ENCODE measurements at regions not wholly inside any gene's neighbourhood (a gene's known extent, or its start where the extent isn't known, plus 50 kb on each side); places are given as distances from the start of the nearest gene placed in this dataset.

DNA sequence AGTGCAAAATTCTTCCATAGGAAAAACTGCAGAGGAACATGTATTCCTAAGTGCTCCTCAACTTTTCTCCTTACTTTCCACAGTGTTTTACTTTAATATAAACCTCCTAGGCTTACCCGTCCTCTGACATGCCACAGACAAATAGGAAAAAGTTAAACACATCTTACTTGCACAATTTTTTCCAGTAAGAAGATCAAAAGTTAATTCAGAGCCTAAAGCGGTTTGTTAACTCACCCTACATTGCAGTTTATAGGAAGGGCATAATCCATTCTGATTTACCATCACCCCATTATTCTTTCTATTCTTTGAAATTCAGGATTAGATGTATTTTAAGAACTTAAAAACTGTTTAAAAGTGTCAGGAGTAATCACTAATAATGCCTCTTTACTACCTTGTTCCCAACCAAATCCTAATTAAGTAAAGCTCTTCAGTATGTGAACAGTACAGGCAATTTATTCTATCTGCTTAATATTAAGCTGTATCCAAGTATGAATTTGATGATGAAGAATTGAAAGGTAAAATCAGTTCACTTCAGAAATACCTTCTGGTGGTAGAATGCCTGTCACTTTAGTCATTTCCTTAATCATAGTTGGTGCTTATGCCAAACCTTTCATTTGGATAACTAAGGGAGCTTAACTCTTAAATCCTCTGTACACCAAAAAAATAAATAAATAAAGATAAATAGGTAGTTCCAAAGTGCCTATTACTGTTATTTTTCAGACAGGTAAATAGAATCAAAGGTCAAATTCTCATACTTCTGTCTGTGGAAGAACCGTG, 292.0 kb downstream of the ALDH8A1 start:
- no peak overlapping the region for H3K4me3 ChIP-seq (IDR thresholded peaks at IDR 0.05; ENCODE audit: insufficient read depth, low read depth, low read length)
- no peaks in the 10 kb centered on the region for H3K27me3 ChIP-seq (ENCODE audit: insufficient read depth, low read depth)
- H3K4me2 ChIP-seq = no peak overlapping the region
- no peak overlapping the region for H3K27ac ChIP-seq
- no peak overlapping the region for H2AFZ ChIP-seq (ENCODE audit: low read depth)
- no peaks in the 10 kb centered on the region for H3K79me2 ChIP-seq (ENCODE audit: insufficient read depth, low read depth)
- H3K9ac ChIP-seq = no peak overlapping the region
- H4K20me1 ChIP-seq (ENCODE audit: insufficient read depth) = no peaks in the 10 kb centered on the region
- H3K36me3 ChIP-seq (ENCODE audit: insufficient read depth) = no peaks in the 10 kb centered on the region
- no peaks in the 10 kb centered on the region for H3K4me1 ChIP-seq (ENCODE audit: low read depth, poor library complexity, severe bottlenecking)
- TF ChIP-seq, protein P1, sequence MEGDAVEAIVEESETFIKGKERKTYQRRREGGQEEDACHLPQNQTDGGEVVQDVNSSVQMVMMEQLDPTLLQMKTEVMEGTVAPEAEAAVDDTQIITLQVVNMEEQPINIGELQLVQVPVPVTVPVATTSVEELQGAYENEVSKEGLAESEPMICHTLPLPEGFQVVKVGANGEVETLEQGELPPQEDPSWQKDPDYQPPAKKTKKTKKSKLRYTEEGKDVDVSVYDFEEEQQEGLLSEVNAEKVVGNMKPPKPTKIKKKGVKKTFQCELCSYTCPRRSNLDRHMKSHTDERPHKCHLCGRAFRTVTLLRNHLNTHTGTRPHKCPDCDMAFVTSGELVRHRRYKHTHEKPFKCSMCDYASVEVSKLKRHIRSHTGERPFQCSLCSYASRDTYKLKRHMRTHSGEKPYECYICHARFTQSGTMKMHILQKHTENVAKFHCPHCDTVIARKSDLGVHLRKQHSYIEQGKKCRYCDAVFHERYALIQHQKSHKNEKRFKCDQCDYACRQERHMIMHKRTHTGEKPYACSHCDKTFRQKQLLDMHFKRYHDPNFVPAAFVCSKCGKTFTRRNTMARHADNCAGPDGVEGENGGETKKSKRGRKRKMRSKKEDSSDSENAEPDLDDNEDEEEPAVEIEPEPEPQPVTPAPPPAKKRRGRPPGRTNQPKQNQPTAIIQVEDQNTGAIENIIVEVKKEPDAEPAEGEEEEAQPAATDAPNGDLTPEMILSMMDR (conservative IDR thresholded peaks at IDR 0.05; ENCODE audit: low read depth, low read length) = no peak

DNA sequence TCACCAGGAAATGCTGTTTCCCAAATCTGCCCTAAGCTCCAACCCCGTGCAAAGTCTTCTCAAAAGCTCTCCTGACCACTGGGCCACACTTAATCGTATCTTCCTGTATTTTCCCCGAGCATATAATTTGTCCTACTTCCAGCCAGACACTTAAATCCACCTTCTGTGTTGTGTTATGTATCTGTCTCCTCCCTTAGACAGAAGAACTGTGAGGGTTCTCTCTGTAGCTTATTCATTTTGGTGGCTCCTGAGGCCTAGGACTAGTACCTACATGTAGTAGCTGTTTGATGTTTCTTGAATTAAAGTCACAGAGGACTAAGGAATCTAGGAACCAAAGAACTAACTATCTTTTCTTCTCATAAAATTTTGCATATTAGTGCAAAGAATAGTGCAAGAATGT, 292.6 kb downstream of the ALDH8A1 start:
- no peaks in the 10 kb centered on the region for H3K27me3 ChIP-seq (ENCODE audit: insufficient read depth, low read depth)
- no peak overlapping the region for H3K4me3 ChIP-seq (IDR thresholded peaks at IDR 0.05; ENCODE audit: insufficient read depth, low read depth, low read length)
- no peak overlapping the region for H2AFZ ChIP-seq (ENCODE audit: low read depth)
- H3K4me2 ChIP-seq = no peak overlapping the region
- no peak overlapping the region for H3K27ac ChIP-seq
- no peak overlapping the region for H3K9ac ChIP-seq
- H3K4me1 ChIP-seq (ENCODE audit: low read depth, poor library complexity, severe bottlenecking) = no peaks in the 10 kb centered on the region
- H3K36me3 ChIP-seq (ENCODE audit: insufficient read depth) = no peaks in the 10 kb centered on the region
- H4K20me1 ChIP-seq (ENCODE audit: insufficient read depth) = no peaks in the 10 kb centered on the region
- no peaks in the 10 kb centered on the region for H3K79me2 ChIP-seq (ENCODE audit: insufficient read depth, low read depth)
- TF ChIP-seq, protein P1 (conservative IDR thresholded peaks at IDR 0.05; ENCODE audit: low read depth, low read length) = no peak

DNA sequence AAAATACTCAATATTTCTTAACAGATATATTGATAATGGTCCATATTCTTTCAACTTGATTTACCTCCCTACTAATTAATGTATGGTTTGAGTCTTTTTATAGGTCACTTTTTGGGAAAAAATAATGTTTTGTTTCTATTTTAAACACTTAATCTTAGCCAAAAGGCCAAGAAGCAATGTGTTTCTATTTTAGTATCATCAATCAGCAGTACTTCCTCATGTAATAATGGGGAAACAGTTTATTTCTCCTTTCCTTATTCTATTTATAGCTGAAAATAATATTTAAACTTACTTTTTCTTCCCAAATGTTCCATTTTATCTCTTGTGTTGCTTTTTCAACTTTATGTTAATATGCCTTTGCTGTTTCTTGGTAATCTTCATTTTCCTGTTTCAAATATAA, 295.1 kb downstream of the ALDH8A1 start:
- Histone ChIP-seq H3K27me3 (ENCODE audit: insufficient read depth, low read depth) (no peaks in the 10 kb centered on the region), H3K9ac (no peak overlapping the region), H4K20me1 (ENCODE audit: insufficient read depth) (no peaks in the 10 kb centered on the region), H3K4me3 (IDR thresholded peaks at IDR 0.05; ENCODE audit: insufficient read depth, low read depth, low read length) (no peak overlapping the region), H3K4me1 (ENCODE audit: low read depth, poor library complexity, severe bottlenecking) (no peaks in the 10 kb centered on the region), H3K79me2 (ENCODE audit: insufficient read depth, low read depth) (no peaks in the 10 kb centered on the region), H3K36me3 (ENCODE audit: insufficient read depth) (no peaks in the 10 kb centered on the region), H3K27ac (no peak overlapping the region), H2AFZ (ENCODE audit: low read depth) (no peak overlapping the region), H3K4me2 (no peak overlapping the region)
- TF ChIP-seq, protein P1 (conservative IDR thresholded peaks at IDR 0.05; ENCODE audit: low read depth, low read length) = no peak

DNA sequence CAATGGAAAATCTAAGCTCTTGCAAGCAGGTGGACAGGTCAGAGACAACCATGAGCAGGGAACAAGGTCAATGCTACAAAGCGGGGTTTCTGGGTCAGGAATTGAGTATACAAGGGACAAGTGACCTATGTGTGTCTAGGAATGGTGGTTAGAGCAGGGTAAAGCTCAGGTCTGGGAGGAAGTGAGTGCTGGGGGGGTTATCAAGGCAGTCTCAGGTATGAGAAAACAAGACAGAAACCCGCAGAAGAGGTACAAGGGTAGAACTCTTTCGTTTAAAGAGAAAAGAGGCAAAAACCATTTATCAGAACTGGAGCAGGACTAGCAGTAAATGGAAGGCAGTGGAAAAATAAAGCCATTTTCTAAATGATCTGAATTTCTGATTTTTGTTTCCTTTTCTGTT, 298.4 kb downstream of the ALDH8A1 start:
- H2AFZ ChIP-seq (ENCODE audit: low read depth) = no peak overlapping the region
- H3K79me2 ChIP-seq (ENCODE audit: insufficient read depth, low read depth) = no peaks in the 10 kb centered on the region
- H3K4me1 ChIP-seq (ENCODE audit: low read depth, poor library complexity, severe bottlenecking) = no peaks in the 10 kb centered on the region
- no peak overlapping the region for H3K9ac ChIP-seq
- TF ChIP-seq, protein P1 (conservative IDR thresholded peaks at IDR 0.05; ENCODE audit: low read depth, low read length) = no peak
- no peaks in the 10 kb centered on the region for H3K36me3 ChIP-seq (ENCODE audit: insufficient read depth)
- H3K27me3 ChIP-seq (ENCODE audit: insufficient read depth, low read depth) = no peaks in the 10 kb centered on the region
- no peak overlapping the region for H3K4me2 ChIP-seq
- H3K27ac ChIP-seq = no peak overlapping the region
- no peak overlapping the region for H3K4me3 ChIP-seq (IDR thresholded peaks at IDR 0.05; ENCODE audit: insufficient read depth, low read depth, low read length)
- no peaks in the 10 kb centered on the region for H4K20me1 ChIP-seq (ENCODE audit: insufficient read depth)

Data from KMS-11 (cell line).